ENCODE measurements at regions not wholly inside any gene's neighbourhood (a gene's known extent, or its start where the extent isn't known, plus 50 kb on each side); places are given as distances from the start of the nearest gene placed in this dataset.

DNA sequence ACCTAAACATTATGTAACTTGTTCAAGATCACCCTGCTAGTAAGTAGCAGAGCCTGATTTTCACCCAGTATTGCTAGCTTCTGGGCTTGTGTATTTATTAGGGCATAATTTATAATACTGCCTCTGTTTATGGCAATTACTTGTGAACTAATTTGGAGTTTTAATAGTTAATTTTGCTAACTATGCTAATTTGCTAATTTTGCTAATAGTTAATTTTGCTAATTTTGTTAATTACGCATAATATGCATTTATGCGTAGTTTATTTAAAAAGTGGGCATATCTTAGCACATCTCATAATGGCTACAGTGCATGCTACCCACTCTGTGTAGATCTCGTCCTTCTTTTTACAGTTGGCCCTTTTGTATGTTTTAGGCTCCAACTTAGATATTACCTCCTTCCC, 898.1 kb upstream of the EPHA5 start:
- Histone ChIP-seq H3K36me3 (ENCODE audit: insufficient read depth, low read length, poor library complexity, severe bottlenecking) (no peaks in the 10 kb centered on the region), H3K27me3 (replicated peaks; ENCODE audit: insufficient read depth, low read depth, low read length, poor library complexity) (no peaks in the 10 kb centered on the region), H3K9me3 (ENCODE audit: low read depth, low read length, poor library complexity, severe bottlenecking) (no peaks in the 10 kb centered on the region), H3K27ac (ENCODE audit: low read depth, low read length, poor library complexity, severe bottlenecking) (no peak overlapping the region), H3K4me1 (ENCODE audit: insufficient read depth, low read length, poor library complexity, severe bottlenecking) (no peaks in the 10 kb centered on the region), H3K4me3 (ENCODE audit: low read depth, low read length, poor library complexity, severe bottlenecking) (no peak overlapping the region)
- ChIA-PET POLR2A (ENCODE audit: low non-redundant PET) (no interaction called here), CTCF (no interaction called here)
- TF ChIP-seq EZH2 (IDR thresholded peaks at IDR 0.05; ENCODE audit: borderline replicate concordance, low read depth, low read length, poor library complexity, severe bottlenecking): no peak
- TF ChIP-seq, protein P1, sequence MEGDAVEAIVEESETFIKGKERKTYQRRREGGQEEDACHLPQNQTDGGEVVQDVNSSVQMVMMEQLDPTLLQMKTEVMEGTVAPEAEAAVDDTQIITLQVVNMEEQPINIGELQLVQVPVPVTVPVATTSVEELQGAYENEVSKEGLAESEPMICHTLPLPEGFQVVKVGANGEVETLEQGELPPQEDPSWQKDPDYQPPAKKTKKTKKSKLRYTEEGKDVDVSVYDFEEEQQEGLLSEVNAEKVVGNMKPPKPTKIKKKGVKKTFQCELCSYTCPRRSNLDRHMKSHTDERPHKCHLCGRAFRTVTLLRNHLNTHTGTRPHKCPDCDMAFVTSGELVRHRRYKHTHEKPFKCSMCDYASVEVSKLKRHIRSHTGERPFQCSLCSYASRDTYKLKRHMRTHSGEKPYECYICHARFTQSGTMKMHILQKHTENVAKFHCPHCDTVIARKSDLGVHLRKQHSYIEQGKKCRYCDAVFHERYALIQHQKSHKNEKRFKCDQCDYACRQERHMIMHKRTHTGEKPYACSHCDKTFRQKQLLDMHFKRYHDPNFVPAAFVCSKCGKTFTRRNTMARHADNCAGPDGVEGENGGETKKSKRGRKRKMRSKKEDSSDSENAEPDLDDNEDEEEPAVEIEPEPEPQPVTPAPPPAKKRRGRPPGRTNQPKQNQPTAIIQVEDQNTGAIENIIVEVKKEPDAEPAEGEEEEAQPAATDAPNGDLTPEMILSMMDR (conservative IDR thresholded peaks at IDR 0.05; ENCODE audit: low read depth, low read length): no peak
- intact Hi-C loops (cut with micrococcal nuclease; ENCODE audit: unreplicated experiment): no loop called here
- DNase-seq (ENCODE audit: low spot score): no peak
- no TSS peak for BruUV-seq (replicated peaks)

- DNase-seq (ENCODE audit: low spot score): no peak
- Histone ChIP-seq H3K9me3 (ENCODE audit: low read depth, low read length, poor library complexity, severe bottlenecking) (no peaks in the 10 kb centered on the region), H3K27ac (ENCODE audit: low read depth, low read length, poor library complexity, severe bottlenecking) (no peak overlapping the region), H3K36me3 (ENCODE audit: insufficient read depth, low read length, poor library complexity, severe bottlenecking) (no peaks in the 10 kb centered on the region), H3K4me1 (ENCODE audit: insufficient read depth, low read length, poor library complexity, severe bottlenecking) (no peaks in the 10 kb centered on the region), H3K27me3 (replicated peaks; ENCODE audit: insufficient read depth, low read depth, low read length, poor library complexity) (no peaks in the 10 kb centered on the region), H3K4me3 (ENCODE audit: low read depth, low read length, poor library complexity, severe bottlenecking) (no peak overlapping the region)
- BruUV-seq (replicated peaks): no TSS peak
- POLR2A ChIA-PET (ENCODE audit: low non-redundant PET): no interaction called here
- intact Hi-C loops (cut with micrococcal nuclease; ENCODE audit: unreplicated experiment): no loop called here
- CTCF ChIA-PET: no interaction called here
- no peak for TF ChIP-seq EZH2 (IDR thresholded peaks at IDR 0.05; ENCODE audit: borderline replicate concordance, low read depth, low read length, poor library complexity, severe bottlenecking)
- TF ChIP-seq, protein P1 (conservative IDR thresholded peaks at IDR 0.05; ENCODE audit: low read depth, low read length): no peak
Observed at GRCh38 chr4:66568001-66568400, 897.7 kb upstream of the EPHA5 start.

- H3K27me3 ChIP-seq (replicated peaks; ENCODE audit: insufficient read depth, low read depth, low read length, poor library complexity): no peaks in the 10 kb centered on the region
- CTCF ChIA-PET: no interaction called here
- TF ChIP-seq, protein P1 (conservative IDR thresholded peaks at IDR 0.05; ENCODE audit: low read depth, low read length): no peak
- TF ChIP-seq EZH2 (IDR thresholded peaks at IDR 0.05; ENCODE audit: borderline replicate concordance, low read depth, low read length, poor library complexity, severe bottlenecking): no peak
- H3K27ac ChIP-seq (ENCODE audit: low read depth, low read length, poor library complexity, severe bottlenecking): no peak overlapping the region
- no peaks in the 10 kb centered on the region for H3K36me3 ChIP-seq (ENCODE audit: insufficient read depth, low read length, poor library complexity, severe bottlenecking)
- no TSS peak for BruUV-seq (replicated peaks)
- POLR2A ChIA-PET (ENCODE audit: low non-redundant PET): no interaction called here
- H3K4me1 ChIP-seq (ENCODE audit: insufficient read depth, low read length, poor library complexity, severe bottlenecking): no peaks in the 10 kb centered on the region
- no peaks in the 10 kb centered on the region for H3K9me3 ChIP-seq (ENCODE audit: low read depth, low read length, poor library complexity, severe bottlenecking)
- intact Hi-C loops (cut with micrococcal nuclease; ENCODE audit: unreplicated experiment): no loop called here
- no peak for DNase-seq (ENCODE audit: low spot score)
- H3K4me3 ChIP-seq (ENCODE audit: low read depth, low read length, poor library complexity, severe bottlenecking): no peak overlapping the region
Observed at GRCh38 chr4:66567551-66567950, 897.3 kb upstream of the EPHA5 start.
